Stimulated activated CD4-positive, alpha-beta T cell treated with anti-CD3 and anti-CD28 coated beads, Interleukin-1b, Interleukin-23, amount 100 ng/mL, for 48 hours (primary cell): ENCODE measurements at regions not wholly inside any gene's neighbourhood (a gene's known extent, or its start where the extent isn't known, plus 50 kb on each side); places are given as distances from the start of the nearest gene placed in this dataset.

ENCODE experiments used
- DNase-seq: peaks from one replicate; pipeline ENCODE4 v3.0.0-alpha.2; 2020

DNA sequence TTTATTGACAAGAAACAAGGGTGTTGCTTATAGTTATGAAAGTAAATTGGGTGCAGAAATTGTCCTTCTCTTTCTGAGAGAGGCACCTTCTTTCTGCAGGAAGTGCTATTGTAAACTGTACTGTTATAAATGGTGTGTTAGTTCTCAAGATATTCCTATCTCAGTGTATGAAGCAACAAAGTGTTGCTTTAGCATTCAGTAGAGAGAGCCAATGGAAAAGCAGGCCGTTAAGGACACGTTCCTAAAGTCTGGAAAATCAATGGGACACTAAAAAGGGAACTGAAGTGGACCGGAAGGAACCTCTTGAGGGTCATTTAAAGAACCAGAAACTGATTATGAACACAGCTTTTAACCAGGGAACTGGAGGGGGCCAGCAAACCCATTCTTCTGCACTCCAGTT, 510.0 kb upstream of the ZEB2 start:
- DNase-seq = no peak

DNA sequence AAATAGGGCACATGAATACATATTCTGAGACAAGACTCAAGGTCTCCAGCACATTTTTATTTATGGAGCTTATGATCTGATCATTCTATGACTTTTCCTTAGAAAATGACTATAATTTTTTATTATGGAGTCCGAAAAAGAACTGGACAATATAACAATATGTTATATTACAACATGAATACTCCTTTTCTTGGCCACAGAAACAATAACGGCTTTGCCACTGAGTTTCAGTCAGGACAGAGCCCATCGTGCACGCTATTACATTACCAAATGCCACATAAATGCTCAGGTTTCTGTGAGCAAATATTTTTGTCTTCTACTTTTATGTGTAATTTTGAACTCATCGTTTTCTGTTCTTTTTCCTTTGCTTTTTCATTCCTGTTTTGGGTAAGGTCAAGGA, 509.2 kb upstream of the ZEB2 start:
- no peak for DNase-seq

DNA sequence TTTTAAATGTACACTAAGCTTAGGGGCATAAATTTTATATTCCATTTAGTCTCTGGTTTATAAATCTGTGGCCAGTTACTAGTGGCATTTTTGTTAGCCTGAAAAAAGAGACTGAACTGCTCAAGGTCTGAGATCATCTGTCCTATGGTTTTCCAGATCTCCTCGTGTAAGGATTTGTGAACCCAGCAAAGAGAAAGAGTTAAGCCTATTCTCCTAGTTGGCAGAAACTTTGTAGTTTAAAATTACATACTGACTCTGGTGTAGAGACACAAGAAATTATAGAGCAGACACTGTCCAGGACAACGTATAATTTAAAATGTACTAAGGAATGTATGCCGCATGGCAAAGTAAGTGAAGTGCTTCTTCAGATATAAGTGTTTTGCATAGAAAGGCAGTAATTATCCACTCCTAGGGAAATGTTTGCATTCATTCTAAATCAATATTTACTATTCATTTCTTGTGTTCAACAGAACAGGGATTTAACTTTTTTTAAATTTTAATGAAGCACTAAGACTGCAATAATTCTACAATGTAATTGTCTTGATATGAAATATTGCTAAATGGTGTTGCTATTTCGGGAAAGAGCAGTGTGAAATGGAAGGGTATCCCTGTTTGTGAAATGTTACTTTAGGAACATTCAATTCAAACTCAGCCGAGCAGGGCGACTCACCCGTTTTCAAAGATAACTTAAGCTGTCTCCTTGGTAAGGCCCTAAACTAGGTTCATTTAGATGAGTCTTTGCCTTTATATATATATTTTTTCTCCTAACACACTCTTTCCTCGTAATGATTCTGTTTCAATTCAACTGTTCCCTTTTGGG, 508.4 kb upstream of the ZEB2 start:
- DNase-seq = no peak

DNA sequence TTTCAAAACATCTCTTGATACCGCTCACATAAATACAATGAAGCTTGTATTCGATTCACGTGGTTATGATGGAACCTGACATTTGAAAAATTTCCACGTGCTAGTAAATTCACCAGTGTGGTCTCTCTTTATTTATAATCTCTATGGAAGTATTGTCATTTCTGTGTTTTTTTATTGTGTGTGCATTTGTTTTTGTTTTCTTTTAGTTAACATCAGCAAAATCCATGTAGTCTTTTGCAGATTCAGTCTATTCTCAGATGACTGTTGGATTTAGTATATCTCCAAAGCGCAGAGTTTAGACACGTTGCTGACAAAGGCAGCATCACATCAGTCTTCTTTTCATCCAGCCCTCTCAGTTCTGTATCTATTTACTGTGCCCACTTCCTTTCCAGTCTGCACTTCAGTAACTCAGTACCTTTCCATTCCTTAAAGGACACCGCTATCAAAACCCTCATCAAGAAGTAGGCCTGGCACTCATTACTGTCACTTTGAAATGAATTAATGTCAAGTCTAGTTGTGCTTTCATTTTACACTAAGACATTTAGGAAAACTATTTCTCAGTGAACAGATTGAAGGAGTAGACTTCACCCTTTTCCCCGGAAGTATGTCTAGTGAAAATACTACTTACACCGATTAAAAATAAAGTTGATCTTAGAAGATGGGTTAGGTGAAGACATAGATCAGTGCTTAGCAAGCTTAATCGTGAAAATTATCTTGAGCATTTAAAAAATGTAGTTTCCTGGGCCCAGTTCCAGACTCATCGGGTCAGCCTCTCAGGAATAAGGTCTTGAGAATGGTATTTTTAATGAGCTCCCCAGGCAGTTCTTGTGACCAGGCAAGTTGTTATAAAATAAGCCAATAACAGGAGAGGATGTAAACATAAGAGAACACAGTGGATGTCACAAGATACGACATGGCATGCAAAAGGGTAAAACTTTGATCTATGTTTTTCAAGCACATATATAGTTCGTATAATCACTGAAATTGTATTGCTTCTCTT, 506.8 kb upstream of the ZEB2 start:
- DNase-seq = no peak

DNA sequence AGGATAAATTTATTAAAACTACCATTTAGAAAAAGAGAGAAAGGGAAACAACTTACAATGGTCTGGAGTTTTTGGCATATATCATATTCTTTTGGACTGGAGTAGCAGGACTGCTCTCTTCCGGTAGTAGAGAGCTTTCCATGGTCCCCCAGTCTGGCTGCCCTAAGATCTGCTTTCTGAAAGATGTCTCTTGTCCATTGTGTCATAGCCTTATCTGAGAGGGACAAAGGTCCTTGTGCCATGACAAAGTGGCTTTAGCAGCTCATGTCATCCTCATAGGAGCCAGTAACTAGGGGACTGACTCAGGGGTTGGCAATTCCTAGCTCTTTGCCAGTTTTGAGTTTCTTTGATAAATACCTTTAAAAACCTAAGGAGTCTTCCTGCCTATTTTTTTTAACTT, 505.5 kb upstream of the ZEB2 start:
- no peak for DNase-seq

DNA sequence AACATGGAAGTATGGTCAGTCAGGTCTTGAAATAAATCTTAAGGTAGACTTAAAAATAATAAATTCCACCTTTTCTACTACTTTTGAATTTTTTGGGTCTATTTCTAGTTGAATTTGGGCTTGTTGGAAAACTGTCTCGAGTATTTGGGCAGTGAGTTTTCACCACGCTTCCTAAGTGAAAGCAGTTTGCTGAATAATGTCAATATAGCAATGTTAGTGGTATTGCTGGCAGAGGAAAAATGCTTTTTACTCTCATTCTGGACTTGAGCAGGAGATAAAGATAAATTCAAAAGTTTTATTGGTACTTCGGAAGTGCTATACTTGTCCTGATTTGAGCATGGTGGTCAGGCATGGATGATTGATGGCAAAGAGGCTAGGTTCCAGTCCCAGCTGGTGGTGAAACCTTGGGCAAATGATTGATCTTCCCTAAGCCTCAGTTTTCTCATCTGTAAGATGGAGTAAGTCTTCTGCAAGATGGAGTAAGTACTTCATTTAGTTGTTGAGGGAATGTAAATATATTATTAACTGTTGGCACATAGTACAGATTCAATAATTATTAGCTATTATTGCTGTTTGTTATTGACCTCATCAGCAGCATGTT, 503.5 kb upstream of the ZEB2 start:
- no peak for DNase-seq

DNA sequence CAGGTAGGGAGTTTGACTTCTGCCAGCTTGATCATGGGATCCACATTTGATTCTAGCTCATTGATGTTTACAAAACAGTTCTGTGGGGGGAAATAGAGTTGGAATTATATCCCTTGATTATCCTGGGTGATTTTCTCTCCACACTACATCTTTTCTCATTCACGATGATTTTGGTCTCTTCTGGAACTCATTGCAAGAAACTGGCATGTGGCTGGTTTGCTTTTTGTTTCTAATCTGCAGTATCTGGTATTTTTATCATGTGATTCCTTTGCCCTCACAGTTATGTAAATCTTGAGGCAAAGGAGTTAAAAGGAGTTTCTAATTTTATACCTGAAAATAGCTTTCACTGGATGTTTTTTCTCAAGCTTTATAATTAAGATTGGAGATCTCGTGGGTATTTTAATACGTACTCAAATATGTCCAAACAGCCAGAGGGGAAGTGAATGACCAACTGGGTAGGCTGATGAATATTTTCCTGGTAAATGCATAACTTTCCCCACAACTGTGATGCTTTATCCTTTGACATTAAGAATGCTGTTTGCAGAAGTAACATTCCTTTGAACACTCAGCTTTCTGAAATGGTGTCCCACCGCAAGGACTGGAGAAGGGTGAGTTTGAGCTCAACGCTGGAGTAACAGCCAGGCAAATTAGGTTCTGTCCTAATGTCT, 502.9 kb upstream of the ZEB2 start:
- no peak for DNase-seq

DNA sequence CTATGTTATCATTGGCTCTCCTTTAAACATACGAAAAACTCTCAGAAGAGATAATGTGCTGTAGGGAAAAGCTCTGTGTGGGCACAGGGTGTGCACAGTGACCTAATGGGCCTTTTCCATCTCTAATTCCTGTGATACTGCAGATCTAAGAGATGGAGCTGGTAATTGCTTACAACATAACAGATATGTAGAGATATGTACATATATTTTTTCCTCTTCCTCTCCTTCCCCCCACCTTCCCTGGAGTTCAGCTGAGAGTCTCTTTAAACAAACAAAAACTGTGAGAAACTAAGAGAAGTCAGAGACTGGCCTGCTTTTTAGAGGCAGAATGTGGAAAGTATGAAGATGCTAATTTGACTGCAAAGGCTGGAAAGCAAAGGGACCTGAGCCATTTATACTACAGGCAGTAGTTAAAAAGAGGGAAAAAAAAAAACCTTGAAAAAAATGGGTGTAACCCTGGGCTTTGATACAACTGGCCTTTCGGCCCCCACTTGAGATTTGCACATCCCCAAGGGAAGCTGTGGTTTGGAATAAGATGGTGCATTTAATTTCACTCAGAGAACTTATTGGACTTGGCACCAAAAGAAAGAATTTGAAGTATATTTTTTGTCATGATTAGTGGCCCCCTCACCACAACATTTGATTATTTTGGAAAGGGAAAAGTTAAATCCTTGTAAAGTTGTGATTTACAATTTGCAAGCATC, 502.2 kb upstream of the ZEB2 start:
- DNase-seq = no peak

DNA sequence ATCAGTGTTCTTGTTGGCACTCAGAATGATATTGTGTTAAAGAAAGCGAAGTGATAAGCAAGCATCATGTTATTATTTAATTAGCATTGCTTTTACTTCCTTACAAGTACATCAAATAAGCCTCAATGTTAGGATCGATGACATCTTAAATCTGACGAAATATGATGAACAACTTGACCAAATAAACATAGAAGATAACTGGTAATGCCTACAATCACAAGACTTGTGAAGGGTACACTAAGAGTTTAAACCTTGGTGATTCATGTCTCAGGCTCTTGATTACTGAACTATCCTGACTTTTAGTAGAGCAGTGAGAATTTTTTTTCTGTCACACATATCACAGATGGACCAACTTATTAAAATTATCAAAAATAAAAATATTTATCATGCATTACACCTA, 500.8 kb upstream of the ZEB2 start:
- no peak for DNase-seq

DNA sequence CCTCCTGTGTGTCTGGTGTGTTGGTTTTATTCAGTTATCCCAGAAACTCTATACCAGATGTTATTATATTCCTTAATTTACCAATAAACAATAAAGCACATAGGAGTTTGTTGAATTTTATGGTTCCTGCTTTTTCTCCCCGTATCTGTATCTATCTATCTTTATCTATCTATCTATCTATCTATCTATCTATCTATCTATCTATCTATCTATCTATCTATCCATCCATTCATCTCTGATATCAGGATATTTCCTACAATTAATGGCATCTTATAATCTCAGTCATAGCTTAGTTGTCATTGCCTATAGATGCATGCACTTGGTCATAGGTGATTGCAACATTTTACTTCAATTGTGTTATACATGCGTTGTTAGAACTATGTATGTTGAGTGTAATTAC, 500.2 kb upstream of the ZEB2 start:
- no peak for DNase-seq

DNA sequence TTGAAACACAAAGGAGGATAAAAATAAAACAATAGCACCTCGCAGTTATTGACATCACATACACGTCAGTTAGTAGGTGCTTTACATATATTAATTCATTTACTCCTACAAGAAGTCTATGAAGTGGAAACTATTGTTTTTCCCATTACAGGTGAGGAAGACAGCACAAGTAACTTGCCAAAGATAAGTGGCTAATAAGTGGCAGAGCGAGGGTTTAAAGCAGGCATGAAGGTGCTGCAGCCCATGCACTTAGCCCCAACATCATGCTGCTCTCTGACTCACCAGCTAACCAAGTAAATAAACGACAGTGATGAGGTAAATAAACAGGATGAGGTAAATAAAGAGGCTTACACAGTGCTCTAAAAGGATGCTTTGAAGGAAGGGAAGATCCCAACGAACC, 498.6 kb upstream of the ZEB2 start:
- DNase-seq = no peak

DNA sequence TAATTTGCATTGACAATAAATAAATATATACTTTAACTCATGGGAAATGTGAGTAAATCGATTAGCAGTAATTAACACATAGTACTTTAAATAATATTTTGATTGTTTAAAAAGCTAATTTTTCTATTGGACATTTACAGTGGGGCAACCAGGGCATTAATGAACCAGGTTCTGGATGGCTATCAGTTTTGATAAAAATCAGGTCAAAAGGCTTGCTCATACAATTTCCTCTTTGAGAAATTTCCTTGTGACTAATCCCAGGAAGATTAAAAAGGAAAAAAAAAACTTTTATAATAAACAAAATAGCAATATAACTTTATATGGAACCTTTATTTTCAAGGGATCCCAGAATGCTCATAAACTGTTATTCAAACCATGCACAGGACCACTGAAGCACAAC, 497.2 kb upstream of the ZEB2 start:
- DNase-seq = no peak

DNA sequence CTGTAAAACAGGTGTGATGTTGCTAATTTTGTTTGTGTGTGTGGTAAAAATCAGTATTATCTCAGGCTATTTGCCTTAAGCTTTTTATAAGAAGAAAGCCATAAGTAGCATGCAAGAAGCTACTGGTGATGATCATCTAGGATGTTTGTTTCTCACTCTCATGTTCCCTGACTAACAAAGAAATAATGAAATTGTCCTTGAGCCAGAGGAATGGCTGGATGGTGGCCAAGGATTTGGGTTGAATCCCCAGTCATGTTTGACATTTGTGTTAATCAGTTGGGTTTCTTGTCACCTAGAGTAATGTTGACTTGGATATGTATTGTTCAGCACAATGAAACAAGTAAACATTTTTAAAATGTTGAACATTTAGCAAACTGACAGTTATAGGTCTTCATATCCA, 496.8 kb upstream of the ZEB2 start:
- no peak for DNase-seq

DNA sequence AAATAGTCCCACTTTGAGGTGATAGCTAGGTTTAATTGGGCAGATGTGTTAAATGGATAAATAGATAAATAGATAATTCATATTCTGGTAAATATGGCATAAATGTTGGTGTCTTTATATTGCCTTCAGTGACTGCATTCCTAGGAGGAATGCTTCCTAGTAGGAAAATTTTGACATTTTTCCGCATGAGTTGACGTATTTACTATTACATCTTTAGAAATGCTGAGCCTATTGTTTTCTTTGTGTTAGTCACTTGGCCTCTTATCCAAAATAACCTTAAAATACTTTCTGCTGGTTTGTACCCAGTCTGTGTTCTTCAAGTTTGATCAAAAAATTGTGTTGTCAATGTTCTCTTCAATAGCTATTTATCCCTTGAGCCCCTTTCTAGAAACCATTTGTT, 495.6 kb upstream of the ZEB2 start:
- no peak for DNase-seq

DNA sequence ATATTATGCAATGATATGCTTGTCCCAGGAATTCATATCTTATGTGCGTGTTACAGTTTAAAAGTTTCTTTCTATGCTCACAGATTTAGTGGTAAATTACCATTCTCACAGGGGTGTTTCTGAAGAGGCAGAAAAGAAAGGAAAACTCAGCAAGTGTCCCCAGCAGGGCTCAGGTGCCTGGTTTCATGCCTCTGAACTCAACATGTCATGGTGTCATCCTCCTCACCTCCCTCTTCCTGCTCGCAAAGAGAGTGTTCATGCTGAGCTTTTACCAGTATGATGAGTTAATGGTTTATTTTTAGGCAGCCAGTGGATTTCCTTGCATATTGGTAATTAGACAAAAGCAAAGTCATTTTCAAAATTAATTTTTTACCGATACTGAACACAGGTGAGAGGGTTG, 492.9 kb upstream of the ZEB2 start:
- DNase-seq = no peak

DNA sequence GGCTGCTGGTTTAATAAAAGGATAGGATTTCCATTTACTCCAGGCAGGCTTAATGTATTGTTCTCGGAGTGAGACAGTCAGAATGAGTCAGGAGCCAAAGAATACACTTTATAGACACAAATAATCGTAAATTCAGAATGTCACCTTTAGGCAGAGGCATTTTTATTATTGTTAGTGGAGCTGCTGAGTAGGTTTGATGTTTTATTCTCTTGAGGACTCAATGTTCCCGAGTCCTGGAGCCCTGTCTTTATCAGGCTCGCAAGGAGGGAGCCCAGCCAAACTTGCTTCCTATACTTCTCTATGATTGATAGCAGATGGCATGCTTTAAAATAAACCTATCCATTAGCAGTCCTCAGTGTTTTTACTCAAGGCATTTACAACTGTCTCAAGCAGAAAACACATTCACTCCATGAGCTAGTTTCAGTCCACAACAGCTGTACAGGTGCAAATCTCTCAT, 492.3 kb upstream of the ZEB2 start:
- DNase-seq = no peak

DNA sequence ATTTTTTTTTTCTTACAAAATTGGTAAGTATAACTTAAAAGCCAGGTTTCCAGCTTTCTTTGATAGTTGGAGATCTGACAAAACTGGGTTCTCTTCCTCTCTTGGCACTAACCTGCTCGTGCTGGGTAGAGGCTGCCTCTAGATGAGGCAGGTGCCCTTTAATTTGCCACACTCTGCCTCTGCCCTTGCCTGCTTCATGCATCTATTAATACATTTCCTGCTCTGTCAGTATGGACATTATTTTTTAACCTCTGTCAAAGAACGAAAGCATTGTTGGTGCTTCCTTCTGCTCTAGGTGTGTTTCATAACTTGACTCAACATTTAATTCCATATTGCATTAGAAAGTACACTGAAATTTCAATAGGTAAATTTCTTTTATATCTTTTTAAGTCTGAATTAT, 490.7 kb upstream of the ZEB2 start:
- no peak for DNase-seq

DNA sequence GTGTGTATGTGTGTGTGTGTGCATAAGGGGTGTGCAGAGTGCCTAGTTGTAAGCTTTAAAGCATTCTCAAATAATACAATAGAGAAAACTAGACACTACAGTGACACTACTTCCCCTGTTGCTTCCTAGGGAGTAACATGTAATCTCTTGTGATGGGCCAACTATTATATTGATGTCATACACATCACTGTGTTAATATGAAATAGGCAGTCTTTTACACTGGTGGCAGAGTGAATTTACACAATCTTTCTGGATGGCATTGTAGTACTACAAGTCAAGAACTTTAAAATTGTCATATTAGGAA, 488.0 kb upstream of the ZEB2 start:
- DNase-seq = no peak

DNA sequence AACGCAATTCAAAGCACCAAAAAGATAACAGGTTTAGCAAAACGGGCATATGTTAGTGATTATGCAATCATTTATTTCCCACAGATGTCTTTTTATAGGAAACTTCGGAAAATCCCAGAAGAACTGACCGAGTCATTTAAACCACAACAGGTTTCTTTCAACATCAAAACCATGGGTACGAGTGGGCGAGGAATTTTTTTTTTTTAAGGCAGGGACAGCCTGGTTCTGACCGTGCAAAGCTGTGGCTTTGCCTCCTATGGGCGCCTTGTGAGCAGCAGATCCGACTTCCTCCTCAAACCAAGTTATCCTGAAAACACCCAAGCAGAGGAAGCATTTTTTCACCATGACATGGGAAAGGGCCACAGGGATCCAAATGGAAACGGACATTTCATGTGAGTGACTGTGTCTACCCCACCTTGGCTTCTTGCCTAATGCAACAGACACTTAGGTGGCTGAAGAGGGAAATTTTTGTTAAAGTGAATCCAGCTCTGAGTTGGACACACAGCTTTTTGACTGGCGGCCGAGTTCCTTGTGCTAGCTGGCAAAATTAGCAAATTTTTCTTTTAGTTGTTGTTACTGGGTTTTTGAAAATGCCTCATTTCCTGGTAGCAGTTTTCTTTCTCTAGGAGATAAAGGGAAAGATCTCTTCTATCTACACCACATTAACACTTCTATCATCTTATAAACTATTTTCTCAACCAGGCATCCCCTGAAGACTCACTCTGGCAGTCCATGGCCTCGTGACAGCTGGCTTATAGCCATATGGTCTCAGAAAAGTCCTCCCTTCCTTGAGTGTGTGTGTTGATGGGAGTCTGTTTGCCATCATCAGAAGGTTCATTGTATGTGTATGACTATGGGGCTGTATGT, 487.4 kb upstream of the ZEB2 start:
- DNase-seq = no peak

DNA sequence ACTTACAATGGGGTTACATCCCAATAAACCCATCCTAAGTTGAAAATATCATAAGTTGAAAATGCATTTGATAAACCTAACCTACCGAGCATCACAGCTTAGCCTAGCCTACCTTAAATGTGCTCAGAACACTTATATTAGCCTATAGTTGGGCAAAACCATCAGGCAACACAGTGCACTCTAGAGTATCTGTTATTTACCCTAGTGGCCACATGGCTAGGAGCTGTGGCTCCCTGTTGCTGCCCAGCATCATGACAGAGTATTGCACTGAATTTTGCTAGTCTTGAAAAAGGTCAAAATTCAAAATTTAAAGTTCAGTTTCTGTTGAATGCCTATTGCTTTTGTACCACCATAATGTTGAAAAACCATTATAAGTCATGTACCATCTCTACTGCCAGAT, 482.7 kb upstream of the ZEB2 start:
- no peak for DNase-seq

DNA sequence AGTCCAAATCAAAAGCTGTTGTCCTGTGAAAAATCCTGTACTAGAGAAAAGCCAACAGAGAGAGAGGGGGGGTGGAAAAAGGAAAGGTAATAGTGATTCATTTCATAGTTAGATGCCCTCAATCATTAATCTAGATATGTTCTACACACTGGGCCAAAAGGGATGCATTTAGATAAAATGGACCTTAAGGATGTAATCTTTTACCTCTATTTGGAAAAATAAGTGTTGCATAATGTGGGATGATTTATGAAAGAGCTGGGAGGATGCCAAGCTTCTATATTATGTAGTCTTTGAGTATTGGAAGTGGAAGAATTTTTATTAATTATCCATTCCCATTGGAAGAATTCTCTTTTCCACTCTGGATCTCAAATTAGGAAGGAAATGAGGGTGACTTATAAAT, 480.5 kb upstream of the ZEB2 start:
- no peak for DNase-seq

DNA sequence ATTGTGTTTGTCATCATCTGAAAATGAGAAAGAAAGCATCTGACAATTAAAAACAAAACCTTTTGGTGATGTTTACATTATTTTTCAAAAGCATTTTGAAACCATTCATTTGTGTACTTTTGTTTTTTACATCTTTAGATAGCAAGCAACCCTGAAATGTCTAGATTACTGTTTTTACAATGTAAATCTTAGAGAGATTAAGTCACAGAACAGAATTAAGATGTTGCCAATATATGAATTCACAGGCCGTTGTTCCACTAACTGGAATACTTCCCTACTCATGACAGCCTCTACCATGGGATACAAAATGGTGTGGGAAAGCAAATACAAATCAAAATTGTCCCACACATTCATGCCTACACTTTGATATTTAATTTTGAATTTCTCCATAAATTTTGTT, 480.0 kb upstream of the ZEB2 start:
- DNase-seq = no peak
